NCI-H2196 treated with DMSO at 0.1 percent for 48 hours (cell line): ENCODE measurements at regions not wholly inside any gene's neighbourhood (a gene's known extent, or its start where the extent isn't known, plus 50 kb on each side); places are given as distances from the start of the nearest gene placed in this dataset.

Experiments used
- DNase-seq: peaks from one replicate; lab custom pipeline; 2025; ENCODE audit not compliant: unreplicated experiment; lab: John Stamatoyannopoulos, UW

DNA sequence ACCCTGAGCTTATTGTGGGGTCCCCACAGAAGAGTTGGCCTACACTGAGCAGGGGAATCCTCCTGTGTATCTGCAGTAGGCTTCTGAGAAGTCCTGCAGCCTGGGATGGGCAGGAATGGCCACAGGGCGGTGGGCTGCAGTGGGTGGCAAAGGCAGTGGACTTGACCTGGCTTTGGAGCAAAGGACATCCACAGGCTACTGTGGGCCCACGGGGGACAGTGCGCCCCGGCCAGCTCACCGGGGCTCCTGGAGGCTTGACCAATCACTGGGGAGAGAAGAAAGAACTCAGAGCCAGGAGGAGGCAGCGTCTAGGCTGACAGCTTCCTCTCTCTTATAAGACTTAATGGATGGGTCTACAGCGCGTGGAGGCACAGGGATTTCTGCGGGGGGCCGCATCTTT lies 488.8 kb upstream of the MGMT start:
- no peak for DNase-seq

DNA sequence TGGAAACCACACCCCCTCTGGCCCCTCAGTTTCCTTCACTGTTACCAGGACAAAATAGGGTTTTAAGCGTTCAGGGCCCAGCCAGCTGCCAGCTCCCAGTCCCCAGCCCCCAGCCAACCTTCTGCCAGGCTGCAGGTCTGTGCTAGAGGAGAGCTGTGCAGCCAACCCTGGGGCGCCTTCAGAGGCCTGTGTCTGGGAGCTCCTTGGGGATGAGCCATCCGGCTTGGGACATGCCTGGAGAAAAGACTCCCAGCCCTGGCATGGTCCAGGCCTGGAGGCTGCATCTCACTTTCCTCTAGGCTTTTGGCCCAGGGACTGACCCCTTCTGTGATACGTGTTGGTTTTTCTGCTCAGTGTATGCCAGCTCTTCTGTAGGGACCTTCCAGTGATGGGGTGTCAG lies 487.6 kb upstream of the MGMT start:
- DNase-seq, result no peak

DNA sequence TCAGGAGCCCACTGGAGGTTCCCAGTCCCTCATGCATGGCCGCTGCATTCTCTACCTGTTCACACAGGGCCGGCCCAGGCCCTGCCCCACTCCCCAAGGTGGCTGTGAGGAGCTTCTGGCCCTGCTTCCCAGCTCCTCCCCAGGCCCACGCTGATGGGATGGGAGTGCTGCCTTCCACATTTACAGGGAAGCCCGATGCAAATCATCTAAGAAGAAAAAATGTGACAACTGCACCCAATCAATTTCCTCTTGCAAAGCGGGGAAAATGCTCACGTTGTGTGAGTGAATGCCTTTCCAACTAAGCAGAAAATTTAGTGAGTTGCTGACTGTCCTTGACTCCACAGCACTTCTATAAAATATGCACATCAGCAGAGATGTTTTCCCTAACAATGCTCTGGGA lies 485.8 kb upstream of the MGMT start:
- DNase-seq, result no peak

DNA sequence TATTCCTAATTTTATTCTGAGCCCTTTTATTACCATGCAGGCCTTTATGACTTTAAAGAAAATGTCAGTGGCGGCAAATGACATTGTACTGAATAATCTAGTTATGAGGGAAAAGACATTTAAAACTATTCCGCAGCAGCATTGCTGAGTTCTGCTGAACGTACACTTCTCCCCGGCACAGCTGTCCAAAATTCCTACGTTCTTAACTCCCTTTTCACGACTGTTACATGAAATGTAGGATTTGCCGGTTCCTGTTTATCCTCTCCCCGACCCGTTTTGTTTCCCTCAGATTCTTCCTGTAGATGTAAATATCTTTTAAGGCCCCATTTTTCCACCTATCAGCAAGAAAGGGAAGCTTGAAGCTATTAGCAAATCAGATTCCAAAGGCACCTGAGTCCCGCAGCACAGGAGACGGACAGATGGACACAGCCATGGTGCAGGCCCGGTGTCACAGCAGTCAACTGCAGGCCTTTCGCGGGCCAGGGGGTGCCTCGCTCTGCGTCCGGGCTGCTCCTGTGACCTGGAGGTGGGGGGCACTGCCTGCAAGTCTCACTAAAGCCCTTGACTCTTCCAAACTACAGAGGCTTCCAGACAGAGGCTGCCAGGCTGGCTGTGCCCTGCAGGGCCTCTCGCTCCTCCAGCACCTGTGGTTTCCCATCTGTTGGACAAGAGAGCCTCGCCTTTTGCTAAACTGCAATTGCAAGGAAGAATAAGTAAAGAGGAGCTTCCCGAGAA lies 485.0 kb upstream of the MGMT start:
- DNase-seq, result no peak

DNA sequence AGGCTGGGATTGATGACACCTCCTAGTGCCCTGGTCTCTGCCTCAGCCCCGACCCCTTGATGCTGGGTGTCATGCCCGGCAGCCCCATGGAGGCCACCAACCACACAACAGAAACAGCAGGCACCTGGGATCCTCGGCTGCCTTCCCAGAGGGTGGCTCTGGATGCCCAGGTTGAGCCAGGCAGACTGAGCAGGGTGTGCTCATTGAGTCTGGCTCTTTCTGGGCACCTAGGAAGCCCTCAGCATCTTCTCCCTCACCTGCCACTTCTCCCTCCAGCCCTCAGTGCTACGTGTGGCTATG lies 484.5 kb upstream of the MGMT start:
- no peak for DNase-seq

DNA sequence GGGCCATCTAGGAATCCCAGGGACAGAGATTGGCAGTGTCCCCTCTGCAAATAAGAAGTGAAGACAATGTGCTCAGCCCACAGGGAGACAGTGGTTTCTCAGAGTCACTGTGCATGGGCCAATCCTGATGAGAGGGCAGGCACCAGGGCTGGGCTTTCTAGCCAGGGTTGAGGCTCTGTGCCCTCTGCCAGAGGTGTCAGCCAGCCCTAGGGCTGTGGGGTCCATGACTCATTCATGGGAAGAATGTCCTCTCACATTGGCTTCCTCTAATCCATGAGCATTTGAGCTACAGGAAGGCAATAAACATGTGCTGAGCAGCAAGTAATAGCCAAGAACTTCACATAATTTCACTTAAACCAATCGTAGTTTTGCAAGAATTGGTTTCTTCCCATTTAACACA lies 482.0 kb upstream of the MGMT start:
- no peak for DNase-seq

DNA sequence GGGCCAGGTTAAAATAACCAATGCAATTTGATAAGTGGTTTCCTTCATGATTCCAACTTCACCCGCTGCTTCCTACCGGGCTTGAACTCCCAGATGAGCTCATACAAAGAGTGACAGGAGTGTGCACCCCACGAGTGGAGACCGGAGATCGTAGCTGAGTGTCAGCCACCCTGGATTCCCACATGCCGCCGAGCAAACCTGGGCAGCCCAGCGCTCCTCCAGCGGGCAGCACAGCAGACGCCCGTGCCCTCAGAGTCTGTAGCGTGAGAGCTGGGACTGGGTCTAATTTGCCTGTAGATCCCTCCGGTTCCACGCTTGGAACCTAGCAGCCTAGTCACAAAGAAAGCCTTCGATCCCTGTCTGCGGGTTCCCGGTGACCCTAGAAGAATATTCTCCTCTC lies 476.1 kb upstream of the MGMT start:
- DNase-seq, result no peak

GRCh38 chr10:128992770-128993169 lies 474.3 kb upstream of the MGMT start:
- no peak for DNase-seq

- no peak for DNase-seq
Observed at GRCh38 chr10:128993443-128993842, 473.6 kb upstream of the MGMT start.

- no peak for DNase-seq
Observed at GRCh38 chr10:128993911-128994538, 473.0 kb upstream of the MGMT start.

GRCh38 chr10:128994598-128995143 lies 472.4 kb upstream of the MGMT start:
- no peak for DNase-seq

DNA sequence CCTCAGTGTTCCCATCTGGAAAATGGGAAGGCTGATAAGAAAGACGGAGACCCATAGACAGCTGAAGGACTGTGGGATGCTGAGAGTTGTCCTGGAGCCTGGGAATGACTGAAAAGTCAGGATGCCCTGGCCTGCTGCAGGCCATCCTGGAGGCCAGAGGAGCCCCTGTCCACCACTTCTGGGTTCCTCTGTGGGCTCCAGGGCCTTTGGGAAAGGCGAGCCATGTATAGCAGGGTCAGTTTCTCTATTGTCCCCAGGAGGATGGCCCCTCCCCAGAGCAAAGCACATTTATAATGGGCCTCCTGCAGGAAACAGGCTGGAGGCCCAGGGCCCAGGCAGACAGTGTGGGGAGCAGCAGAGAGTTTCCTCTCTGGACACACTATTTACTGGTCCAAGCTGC lies 471.4 kb upstream of the MGMT start:
- no peak for DNase-seq

GRCh38 chr10:128996092-128996491 lies 470.9 kb upstream of the MGMT start:
- DNase-seq, result no peak

DNA sequence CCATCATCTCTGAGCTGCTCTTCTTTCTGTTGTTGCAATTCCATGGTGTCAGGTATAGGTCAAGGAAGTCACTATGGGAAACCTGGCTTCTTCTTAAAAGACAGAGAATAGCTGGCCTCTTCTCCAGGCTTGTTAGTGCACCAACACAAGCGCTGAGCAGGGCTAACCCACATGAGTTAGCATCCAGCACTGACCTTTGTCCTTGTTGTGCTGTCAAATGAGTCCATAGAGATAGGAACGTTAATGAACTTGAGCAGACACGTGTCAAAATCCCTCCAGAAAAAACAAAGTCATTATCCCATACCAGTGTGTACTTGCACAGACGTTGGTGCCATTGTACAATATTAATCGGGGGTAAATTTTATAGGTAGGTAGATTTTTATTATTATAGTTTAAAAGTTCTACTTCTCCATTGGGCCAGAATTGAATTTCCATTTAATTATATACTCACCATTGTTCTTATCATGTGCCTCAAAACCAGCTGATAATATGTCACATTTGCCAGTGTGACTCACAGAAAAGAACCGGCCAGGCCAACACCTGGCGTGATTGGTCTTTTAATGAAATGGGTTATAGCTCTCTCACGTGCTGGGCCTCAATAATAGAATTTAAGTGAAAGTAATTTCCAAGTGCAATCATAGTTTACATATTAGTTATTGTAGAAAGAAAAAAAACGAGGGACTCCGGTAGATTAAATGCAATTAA lies 468.8 kb upstream of the MGMT start:
- DNase-seq, result no peak

DNA sequence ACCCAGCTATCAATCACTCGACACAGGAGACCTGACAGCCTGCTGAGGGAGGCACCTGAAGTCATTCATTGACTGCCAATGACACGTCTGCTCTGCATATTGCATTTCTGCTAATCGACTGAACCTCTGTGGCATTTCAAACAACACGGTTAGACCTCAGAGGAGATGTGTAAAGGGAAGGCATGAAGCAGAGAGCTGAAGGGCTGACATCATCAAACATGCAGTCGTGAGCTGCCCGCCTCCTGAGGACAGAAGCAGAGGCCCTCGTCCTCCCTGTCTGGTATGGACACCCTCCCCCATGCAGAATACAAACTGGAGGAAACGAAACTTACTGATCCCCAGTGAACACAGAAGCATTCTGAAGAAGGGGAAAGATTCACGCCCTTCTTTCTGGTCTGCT lies 462.6 kb upstream of the MGMT start:
- no peak for DNase-seq

- DNase-seq, result no peak
Observed at GRCh38 chr10:129005080-129005479, 462.0 kb upstream of the MGMT start.

DNA sequence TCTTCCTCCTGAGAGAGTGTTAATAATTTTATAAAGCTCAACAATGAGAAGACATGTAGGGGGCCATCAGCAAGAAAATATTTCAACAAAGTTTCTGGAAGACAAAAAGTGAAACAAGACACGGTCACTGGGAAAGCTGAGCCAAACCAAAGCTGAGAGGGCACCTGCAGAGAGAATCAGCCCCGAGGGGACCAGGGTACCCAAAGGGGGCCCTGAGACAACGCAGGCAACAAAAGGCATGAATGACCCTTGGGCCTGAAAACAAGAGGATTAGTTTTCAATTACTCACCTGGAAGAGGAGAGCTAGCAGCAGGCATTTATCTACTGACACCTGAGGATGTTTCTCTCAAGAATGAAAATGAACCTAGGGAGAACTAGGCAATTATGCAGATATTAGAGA lies 461.2 kb upstream of the MGMT start:
- no peak for DNase-seq

DNA sequence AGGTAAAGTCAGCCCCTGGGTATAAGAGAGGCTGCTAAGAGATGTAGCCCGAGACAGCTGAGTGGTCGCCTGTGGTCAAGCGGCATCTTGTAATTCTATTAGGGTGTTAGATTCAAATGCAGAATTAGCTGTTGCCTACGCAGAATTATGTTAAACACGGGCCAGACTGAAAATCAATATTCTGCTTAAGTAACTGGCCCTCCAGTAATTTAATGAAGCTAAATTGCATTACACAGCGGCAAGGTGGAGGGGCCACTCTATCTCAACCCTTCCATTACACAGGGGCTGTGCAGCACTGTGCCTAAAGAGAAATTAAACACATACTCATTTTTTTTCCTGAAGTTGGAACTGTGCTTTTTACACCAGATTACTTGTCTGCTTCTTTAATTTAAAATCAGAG lies 448.5 kb upstream of the MGMT start:
- no peak for DNase-seq

- DNase-seq, result no peak
Observed at GRCh38 chr10:129020651-129021330, 446.2 kb upstream of the MGMT start.

DNA sequence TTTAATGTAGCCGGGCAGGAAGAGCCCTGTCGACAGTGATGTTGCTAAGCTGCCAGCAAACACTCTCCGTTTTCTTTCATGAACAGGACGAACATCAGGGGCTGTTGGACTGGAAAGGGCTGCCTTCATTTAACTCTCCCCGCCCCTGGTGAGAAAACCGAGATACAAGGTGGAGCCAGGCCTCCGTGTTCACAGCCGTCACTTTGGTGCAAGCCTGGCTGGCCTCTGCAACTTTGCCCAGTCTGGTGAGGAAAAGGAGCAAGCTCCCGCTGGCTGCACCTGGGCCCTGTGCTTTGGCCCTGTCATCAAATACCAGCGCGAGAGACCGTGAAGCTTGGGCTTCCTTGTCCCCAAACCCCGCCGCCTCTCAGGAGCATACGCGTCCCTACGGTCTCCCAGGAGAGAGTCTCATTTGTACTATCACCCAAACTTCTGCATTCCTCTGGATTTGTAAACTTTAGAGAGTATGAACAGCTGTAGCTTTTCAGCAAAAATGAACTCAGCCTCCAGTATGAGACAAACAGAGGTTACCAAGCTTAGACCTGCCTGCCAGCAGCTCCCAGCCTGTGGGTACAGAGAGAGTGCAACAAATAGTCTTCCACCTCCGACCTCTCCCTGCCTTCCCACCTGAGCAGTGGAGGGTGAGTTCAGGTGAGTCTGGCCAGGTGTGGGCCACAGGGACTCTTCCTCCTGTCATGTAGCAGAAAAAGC lies 445.3 kb upstream of the MGMT start:
- no peak for DNase-seq

GRCh38 chr10:129023082-129023481 lies 444.0 kb upstream of the MGMT start:
- no peak for DNase-seq
